ENCODE measurements at regions not wholly inside any gene's neighbourhood (a gene's known extent, or its start where the extent isn't known, plus 50 kb on each side); places are given as distances from the start of the nearest gene placed in this dataset.
A peak's percentile ranks its signal among the peaks of the same experiment; 100 is the strongest.

GRCh38 chr4:124322234-124323065, 390.1 kb downstream of the ANKRD50 start:
- TF ChIP-seq CTCF (IDR thresholded peaks at IDR 0.05; ENCODE audit: low read depth, low read length): no peak

GRCh38 chr4:124325690-124326089, 386.8 kb downstream of the ANKRD50 start:
- H3K4me3 ChIP-seq (ENCODE audit: low read depth, low read length): no peak overlapping the region
- TF ChIP-seq CTCF (IDR thresholded peaks at IDR 0.05; ENCODE audit: low read depth, low read length): no peak

More at GRCh38 chr4:124322234-124323065, 390.1 kb downstream of the ANKRD50 start:
- H3K4me3 ChIP-seq (ENCODE audit: low read depth, low read length): no peak overlapping the region

GRCh38 chr4:124329134-124329533, 383.4 kb downstream of the ANKRD50 start:
- H3K4me3 ChIP-seq (ENCODE audit: low read depth, low read length): no peak overlapping the region
- no peak for TF ChIP-seq CTCF (IDR thresholded peaks at IDR 0.05; ENCODE audit: low read depth, low read length)

- TF ChIP-seq CTCF (IDR thresholded peaks at IDR 0.05; ENCODE audit: low read depth, low read length): no peak
- no peak overlapping the region for H3K4me3 ChIP-seq (ENCODE audit: low read depth, low read length)
Observed at GRCh38 chr4:124330045-124330444, 382.5 kb downstream of the ANKRD50 start.

GRCh38 chr4:124331781-124332180, 380.8 kb downstream of the ANKRD50 start:
- no peak for TF ChIP-seq CTCF (IDR thresholded peaks at IDR 0.05; ENCODE audit: low read depth, low read length)
- H3K4me3 ChIP-seq (ENCODE audit: low read depth, low read length): no peak overlapping the region

GRCh38 chr4:124333466-124333865, 379.1 kb downstream of the ANKRD50 start:
- TF ChIP-seq CTCF (IDR thresholded peaks at IDR 0.05; ENCODE audit: low read depth, low read length): no peak
- H3K4me3 ChIP-seq (ENCODE audit: low read depth, low read length): no peak overlapping the region

- peak; percentile 22; the same call in 1 of the 2 replicates for TF ChIP-seq CTCF (IDR thresholded peaks at IDR 0.05; ENCODE audit: low read depth, low read length)
- H3K4me3 ChIP-seq (ENCODE audit: low read depth, low read length): no peak overlapping the region
Observed at GRCh38 chr4:124334119-124334518, 378.4 kb downstream of the ANKRD50 start.
